ENCODE measurements at regions not wholly inside any gene's neighbourhood (a gene's known extent, or its start where the extent isn't known, plus 50 kb on each side); places are given as distances from the start of the nearest gene placed in this dataset.
A peak's percentile ranks its signal among the peaks of the same experiment; 100 is the strongest.
"Not testable (repeated sequence)": the region's sequence is repeated elsewhere in the genome, so short reads cannot be mapped to it uniquely, and the experiment has no call there.

DNA sequence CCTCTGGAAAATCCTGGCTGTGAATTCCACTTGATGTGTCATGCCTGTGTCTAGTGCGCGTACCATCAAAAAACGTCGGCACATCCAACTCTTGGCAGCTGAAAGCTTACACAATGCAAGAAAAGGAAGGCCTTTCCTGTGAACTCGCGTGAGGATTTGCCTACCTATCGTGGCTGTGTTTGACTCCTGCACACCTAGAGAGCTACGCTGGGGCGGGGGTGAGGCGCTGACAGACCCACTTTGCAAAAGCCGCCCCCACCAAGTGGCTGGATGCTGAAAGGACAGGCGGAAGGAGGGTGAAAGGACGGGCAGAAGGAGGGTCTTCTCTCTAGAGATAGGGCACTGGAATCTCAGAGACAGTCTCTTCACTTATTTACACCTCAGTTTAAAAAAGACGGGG is 270.1 kb downstream of the EIPR1 start:
- H3K9me3 Mint-ChIP-seq, result peaks cover 7% of the 10 kb centered on the region
- peaks cover 11% of the 10 kb centered on the region for H3K27me3 Mint-ChIP-seq
- TF ChIP-seq, protein P1, sequence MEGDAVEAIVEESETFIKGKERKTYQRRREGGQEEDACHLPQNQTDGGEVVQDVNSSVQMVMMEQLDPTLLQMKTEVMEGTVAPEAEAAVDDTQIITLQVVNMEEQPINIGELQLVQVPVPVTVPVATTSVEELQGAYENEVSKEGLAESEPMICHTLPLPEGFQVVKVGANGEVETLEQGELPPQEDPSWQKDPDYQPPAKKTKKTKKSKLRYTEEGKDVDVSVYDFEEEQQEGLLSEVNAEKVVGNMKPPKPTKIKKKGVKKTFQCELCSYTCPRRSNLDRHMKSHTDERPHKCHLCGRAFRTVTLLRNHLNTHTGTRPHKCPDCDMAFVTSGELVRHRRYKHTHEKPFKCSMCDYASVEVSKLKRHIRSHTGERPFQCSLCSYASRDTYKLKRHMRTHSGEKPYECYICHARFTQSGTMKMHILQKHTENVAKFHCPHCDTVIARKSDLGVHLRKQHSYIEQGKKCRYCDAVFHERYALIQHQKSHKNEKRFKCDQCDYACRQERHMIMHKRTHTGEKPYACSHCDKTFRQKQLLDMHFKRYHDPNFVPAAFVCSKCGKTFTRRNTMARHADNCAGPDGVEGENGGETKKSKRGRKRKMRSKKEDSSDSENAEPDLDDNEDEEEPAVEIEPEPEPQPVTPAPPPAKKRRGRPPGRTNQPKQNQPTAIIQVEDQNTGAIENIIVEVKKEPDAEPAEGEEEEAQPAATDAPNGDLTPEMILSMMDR (conservative IDR thresholded peaks at IDR 0.05), result no peak
- DNase-seq (ENCODE audit: extremely low spot score, unreplicated experiment), result no peak
- H3K4me3 Mint-ChIP-seq, result no peak overlapping the region
- no peaks in the 10 kb centered on the region for H3K36me3 Mint-ChIP-seq
- H3K27ac Mint-ChIP-seq, result peak overlapping the region; percentile 48
- H3K4me1 Mint-ChIP-seq (ENCODE audit: unreplicated experiment), result peaks cover 28% of the 10 kb centered on the region

DNA sequence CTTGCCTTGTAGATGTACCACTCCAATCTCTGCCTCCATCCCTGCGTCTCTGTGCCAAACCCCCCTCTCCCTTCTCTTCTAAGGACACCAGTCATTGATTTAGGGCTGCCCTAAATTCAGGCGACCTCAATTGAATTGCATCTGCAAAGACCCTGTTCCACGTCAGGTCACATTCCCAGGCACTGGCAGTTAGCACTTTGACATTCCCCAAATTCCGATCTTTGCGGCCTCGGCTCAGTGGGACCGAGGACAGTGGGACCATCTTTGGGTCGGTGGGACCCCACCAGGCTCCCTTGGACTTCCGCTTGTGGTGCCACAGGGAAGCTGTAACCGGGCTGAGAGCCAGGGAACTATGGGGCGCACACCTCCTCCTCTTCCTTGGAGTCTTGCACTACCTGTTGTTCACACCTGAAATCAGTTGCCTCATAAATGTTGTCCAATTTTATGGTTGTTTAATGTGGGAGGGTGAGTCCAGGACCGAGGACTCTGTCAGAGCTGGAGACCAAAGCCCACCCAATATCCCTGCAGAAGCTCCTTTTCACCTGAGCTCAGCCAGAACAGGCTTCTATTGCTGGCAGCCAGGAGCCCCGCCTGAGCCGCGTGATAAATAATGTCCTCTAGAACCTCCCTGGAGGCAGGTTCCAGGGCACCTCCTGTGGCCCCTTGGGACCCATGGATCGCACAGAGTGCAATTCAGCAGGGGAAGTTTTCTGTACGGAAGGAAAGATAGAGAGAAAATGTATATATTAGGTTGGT is 271.6 kb downstream of the EIPR1 start:
- no peak overlapping the region for H3K4me3 Mint-ChIP-seq
- H3K9me3 Mint-ChIP-seq, result peaks cover 7% of the 10 kb centered on the region
- peaks cover 11% of the 10 kb centered on the region for H3K27me3 Mint-ChIP-seq
- peaks cover 33% of the 10 kb centered on the region for H3K4me1 Mint-ChIP-seq (ENCODE audit: unreplicated experiment)
- TF ChIP-seq, protein P1 (conservative IDR thresholded peaks at IDR 0.05), result no peak
- no peaks in the 10 kb centered on the region for H3K36me3 Mint-ChIP-seq
- DNase-seq (ENCODE audit: extremely low spot score, unreplicated experiment), result no peak
- no peak overlapping the region for H3K27ac Mint-ChIP-seq

DNA sequence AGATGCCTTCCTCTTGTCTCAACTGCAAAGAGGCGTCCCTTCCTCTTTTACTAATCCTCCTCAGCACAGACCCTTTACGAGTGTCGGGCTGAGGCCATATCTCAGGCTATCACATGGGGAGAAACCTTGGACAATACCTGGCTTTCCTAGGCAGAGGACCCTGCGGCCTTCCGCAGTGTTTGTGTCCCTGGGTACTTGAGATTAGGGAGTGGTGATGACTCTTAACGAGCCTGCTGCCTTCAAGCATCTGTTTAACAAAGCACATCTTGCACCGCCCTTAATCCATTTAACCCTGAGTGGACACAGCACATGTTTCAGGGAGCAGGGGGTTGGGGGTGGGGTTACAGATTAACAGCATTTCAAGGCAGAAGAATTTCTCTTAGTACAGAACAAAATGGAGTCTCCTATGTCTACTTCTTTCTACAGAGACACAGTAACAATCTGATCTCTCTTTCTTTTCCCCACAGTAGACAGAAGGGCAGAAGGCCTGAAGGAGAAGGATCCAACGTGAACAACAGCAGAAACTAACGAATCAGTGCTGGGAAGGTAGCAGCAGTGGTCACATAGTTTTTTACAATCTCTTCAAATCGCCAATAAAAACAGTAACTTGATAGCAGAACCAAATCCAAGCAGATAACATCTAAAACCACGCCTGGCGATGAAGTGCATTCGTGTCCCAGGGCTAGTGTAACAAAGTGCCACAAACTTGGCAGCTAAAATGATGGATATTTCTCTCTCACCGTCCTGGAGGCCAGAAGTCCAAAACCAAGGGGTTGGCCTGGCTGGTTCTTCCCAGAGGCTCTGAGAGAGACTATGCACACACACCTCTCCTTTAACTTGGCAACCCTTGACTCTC is 272.4 kb downstream of the EIPR1 start:
- not testable (repeated sequence) for H3K36me3 Mint-ChIP-seq; H3K4me3 Mint-ChIP-seq; DNase-seq (ENCODE audit: extremely low spot score, unreplicated experiment); H3K9me3 Mint-ChIP-seq
- Mint-ChIP-seq H3K4me1 (ENCODE audit: unreplicated experiment) (peaks cover 39% of the 10 kb centered on the region), H3K27ac (peak overlapping the region; percentile 72), H3K27me3 (peaks cover 11% of the 10 kb centered on the region)

DNA sequence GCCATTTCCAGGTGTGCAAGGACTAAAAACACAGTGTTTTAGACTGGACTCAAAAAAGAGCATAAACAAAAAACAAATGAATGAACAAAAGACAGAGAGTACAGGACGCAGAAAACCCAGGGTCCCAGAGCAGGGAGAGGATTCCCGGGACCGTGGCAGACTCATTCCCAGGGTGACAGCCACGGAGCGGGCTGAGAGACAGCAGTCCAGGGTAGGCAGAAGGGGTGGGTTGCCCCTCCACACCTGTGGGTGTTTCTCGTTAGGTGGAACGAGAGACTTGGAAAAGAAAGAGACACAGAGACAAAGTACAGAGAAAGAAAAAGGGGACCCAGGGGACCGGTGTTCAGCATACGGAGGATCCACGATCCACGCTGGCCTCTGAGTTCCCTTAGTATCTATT is 273.4 kb downstream of the EIPR1 start:
- H3K27ac Mint-ChIP-seq, result no peak overlapping the region
- peaks cover 11% of the 10 kb centered on the region for H3K27me3 Mint-ChIP-seq
- peaks cover 39% of the 10 kb centered on the region for H3K4me1 Mint-ChIP-seq (ENCODE audit: unreplicated experiment)
- DNase-seq (ENCODE audit: extremely low spot score, unreplicated experiment), result no peak
- no peaks in the 10 kb centered on the region for H3K36me3 Mint-ChIP-seq
- TF ChIP-seq, protein P1 (conservative IDR thresholded peaks at IDR 0.05), result no peak
- H3K4me3 Mint-ChIP-seq, result no peak overlapping the region
- H3K9me3 Mint-ChIP-seq, result peaks cover 7% of the 10 kb centered on the region

DNA sequence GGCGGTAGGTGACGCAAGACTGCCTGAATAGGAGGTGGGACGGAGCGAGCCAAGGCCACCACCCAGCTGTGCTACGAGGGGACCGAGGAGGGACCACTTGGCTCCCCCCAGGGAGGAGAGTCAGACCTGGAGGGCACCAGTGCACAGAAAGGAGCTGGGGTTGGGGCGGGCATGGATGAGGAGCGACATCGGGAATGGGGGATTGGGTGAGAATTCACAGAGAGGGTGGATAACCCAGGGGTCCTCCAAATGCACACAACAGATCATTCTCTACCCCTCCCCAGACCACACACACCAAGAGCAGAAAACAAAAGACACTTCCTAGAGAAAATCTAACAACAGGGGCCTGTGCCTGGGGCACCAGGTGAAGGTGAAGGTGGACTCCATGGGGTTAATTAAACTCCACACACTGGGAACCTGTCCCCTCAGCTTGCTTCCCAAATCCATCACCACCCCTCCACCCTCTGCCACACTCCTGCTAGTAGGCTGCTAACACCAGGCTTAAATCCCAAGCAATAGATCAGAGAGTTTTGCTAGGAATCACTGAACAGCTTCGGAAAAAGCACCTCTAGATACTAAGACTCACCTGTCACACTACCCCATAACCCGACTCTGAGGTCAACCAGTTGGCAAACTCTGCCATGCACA is 274.6 kb downstream of the EIPR1 start:
- Mint-ChIP-seq H3K27ac (no peak overlapping the region), H3K36me3 (no peaks in the 10 kb centered on the region), H3K9me3 (peaks cover 7% of the 10 kb centered on the region), H3K4me3 (no peak overlapping the region), H3K4me1 (ENCODE audit: unreplicated experiment) (peaks cover 39% of the 10 kb centered on the region), H3K27me3 (peaks cover 11% of the 10 kb centered on the region)
- TF ChIP-seq, protein P1 (conservative IDR thresholded peaks at IDR 0.05), result no peak
- DNase-seq (ENCODE audit: extremely low spot score, unreplicated experiment), result no peak
